Pancreas (tissue), 10 donors: ENCODE measurements at regions not wholly inside any gene's neighbourhood (a gene's known extent, or its start where the extent isn't known, plus 50 kb on each side); places are given as distances from the start of the nearest gene placed in this dataset.

ENCODE experiments used
- ATAC-seq, 4 donors: fragments of 200-7000 bp; cut with Tn5 transposase; one replicate each; pipeline versions ENCODE4 v1.8.0 to v1.9.1; 2020; ENCODE audit warnings: mild to moderate bottlenecking in 4 of 4, moderate library complexity in 4 of 4
- DNase-seq, 6 donors: peaks; one replicate each; pipeline ENCODE4 v3.0.0-alpha.2; 2020
- FAIRE-seq: peaks from 2 replicates; lab custom pipeline; 2012; peaks lifted over from hg19 to GRCh38; lab: Jason Lieb, UNC
- H3K27ac ChIP-seq, 4 donors: fragments of 200-600 bp; sonication (generic); 1 replicate in 3 of 4; 2 replicates in 1 of 4; pipeline versions ENCODE4 v1.5.0 to v1.8.0; 2020
- H3K27me3 ChIP-seq, 4 donors: fragments of 200-600 bp; one replicate each; pipeline ENCODE4 v1.8.0; 2021
- H3K36me3 ChIP-seq, 3 donors: fragments of 200-600 bp; sonication (generic) in 1 of 3; one replicate each; pipeline versions ENCODE4 v1.5.0 to v1.8.0; 2020 to 2021
- H3K4me1 ChIP-seq, 3 donors: fragments of 200-600 bp; one replicate each; pipeline ENCODE4 v1.8.0; 2021
- H3K4me3 ChIP-seq, 4 donors: fragments of 200-600 bp; sonication (generic) in 2 of 4; one replicate each; pipeline versions ENCODE4 v1.5.0 to v1.8.0; 2020 to 2021
- H3K9me3 ChIP-seq, 4 donors: fragments of 200-600 bp; one replicate each; pipeline ENCODE4 v1.8.0; 2021
- CTCF ChIP-seq, 4 donors: fragments of 200-600 bp; sonication (generic) in 3 of 4; IDR thresholded peaks; one replicate each; pipeline versions ENCODE4 v1.5.0 to v1.8.0; 2021; ENCODE audit warnings: antibody characterized with exemption in 4 of 4
- WGBS, 2 donors: extraction: QIAGEN DNeasy Blood & Tissue Kit; methylation state at CpG; one replicate each; pipeline ENCODE4 v1.1.7; 2013; 5-methylcytosine and 5-hydroxymethylcytosine counted together
- intact Hi-C, 3 donors: fragments of 100-400 bp; cut with DNase I; formaldehyde crosslinking; loops; one replicate each; pipeline versions ENCODE4 v1.11.1 to v1.14.2; 2022
- donor health status: healthy with polysubstance abuse.
- donor health status: DM: no; HTN: no; CAD: no; lungs with moderate emphysema.
- donor health status: DM: no; HTN: no; CAD: no.
- donor health status: control.
- donor health status: control.
- donor health status: Bipolar disorder and iron deficiency.
- donor health status: DM: yes; HTN: yes; CAD: no.
- donor health status: DM: no; HTN: no; CAD: no.
- donor health status: DM: no; HTN: no; CAD: no.
- donor health status: DM: yes; HTN: yes; CAD: no.

GRCh38 chr7:24049296-24049695 lies 234.7 kb upstream of the NPY start:
- TF ChIP-seq CTCF (IDR thresholded peaks at IDR 0.05): no peak
- 57 to 68% methylated on average over 2 of the region's 2 CpGs for WGBS, 2 donors

GRCh38 chr7:24050991-24051560 lies 232.9 kb upstream of the NPY start:
- Histone ChIP-seq H3K4me1 (no peaks in the 10 kb centered on the region), H3K4me3 (no peak overlapping the region), H3K36me3 (no peaks in the 10 kb centered on the region), H3K27ac (no peak overlapping the region), H3K27me3 (no peaks in the 10 kb centered on the region), H3K9me3 (no peaks in the 10 kb centered on the region)
- no peak for FAIRE-seq
- no peak for TF ChIP-seq CTCF (IDR thresholded peaks at IDR 0.05)
- WGBS, 2 donors: 59 to 63% methylated on average over 7 of the region's 7 CpGs
- intact Hi-C loops: loop anchor here in 1 of 3 donors (10.0 kb wide), 1 partner anchor 64 kb away; no protein-coding TSS in a partner anchor
- no peak for DNase-seq
- ATAC-seq: no peak

More at GRCh38 chr7:24049296-24049695, 234.7 kb upstream of the NPY start:
- ATAC-seq (no peak), FAIRE-seq (no peak), DNase-seq (no peak)
- H3K27me3 ChIP-seq: peaks cover 0 to 5% (median 0%) of the 10 kb centered on the region in 4 donors
- no peaks in the 10 kb centered on the region for H3K4me1 ChIP-seq
- intact Hi-C loops: no loop called here
- no peak overlapping the region for H3K27ac ChIP-seq
- H3K9me3 ChIP-seq: no peaks in the 10 kb centered on the region
- H3K36me3 ChIP-seq: no peaks in the 10 kb centered on the region
- no peak overlapping the region for H3K4me3 ChIP-seq

- 79 to 89% methylated on average over 5 of the region's 5 CpGs for WGBS, 2 donors
- no peaks in the 10 kb centered on the region for H3K4me1 ChIP-seq
- ATAC-seq: no peak
- intact Hi-C loops: loop anchor here in 1 of 3 donors (10.0 kb wide), 1 partner anchor 63 kb away; no protein-coding TSS in a partner anchor
- DNase-seq: no peak
- H3K4me3 ChIP-seq: no peak overlapping the region
- H3K27ac ChIP-seq: no peak overlapping the region
- no peak for TF ChIP-seq CTCF (IDR thresholded peaks at IDR 0.05)
- H3K27me3 ChIP-seq: no peaks in the 10 kb centered on the region
- FAIRE-seq: no peak
- H3K36me3 ChIP-seq: no peaks in the 10 kb centered on the region
- H3K9me3 ChIP-seq: no peaks in the 10 kb centered on the region
Observed at GRCh38 chr7:24051651-24052050, 232.3 kb upstream of the NPY start.

- DNase-seq (no peak), FAIRE-seq (no peak), ATAC-seq (no peak)
- no peaks in the 10 kb centered on the region for H3K36me3 ChIP-seq
- intact Hi-C loops: loop anchor here in 1 of 3 donors (10.0 kb wide), 1 partner anchor 62 kb away; no protein-coding TSS in a partner anchor
- H3K27ac ChIP-seq: no peak overlapping the region
- WGBS, 2 donors: 57 to 59% methylated on average over 6 of the region's 6 CpGs
- H3K4me3 ChIP-seq: no peak overlapping the region
- no peak for TF ChIP-seq CTCF (IDR thresholded peaks at IDR 0.05)
- H3K4me1 ChIP-seq: no peaks in the 10 kb centered on the region
- no peaks in the 10 kb centered on the region for H3K9me3 ChIP-seq
- H3K27me3 ChIP-seq: no peaks in the 10 kb centered on the region
Observed at GRCh38 chr7:24052572-24053260, 231.3 kb upstream of the NPY start.

- TF ChIP-seq CTCF (IDR thresholded peaks at IDR 0.05): no peak
- ATAC-seq (no peak), DNase-seq (no peak), FAIRE-seq (no peak)
- no peaks in the 10 kb centered on the region for H3K27me3 ChIP-seq
- H3K4me3 ChIP-seq: no peak overlapping the region
- WGBS, 2 donors: 25% methylated on average over 2 of the region's 2 CpGs
- intact Hi-C loops: loop anchor here in 1 of 3 donors (10.0 kb wide), 1 partner anchor 61 kb away; no protein-coding TSS in a partner anchor
- no peak overlapping the region for H3K27ac ChIP-seq
- H3K4me1 ChIP-seq: no peaks in the 10 kb centered on the region
- H3K36me3 ChIP-seq: no peaks in the 10 kb centered on the region
- H3K9me3 ChIP-seq: no peaks in the 10 kb centered on the region
Observed at GRCh38 chr7:24054236-24054635, 229.8 kb upstream of the NPY start.
